ENCODE measurements at regions not wholly inside any gene's neighbourhood (a gene's known extent, or its start where the extent isn't known, plus 50 kb on each side); places are given as distances from the start of the nearest gene placed in this dataset.

GRCh38 chr1:228848406-228848805 lies 113.1 kb downstream of the RHOU start:
- no peak for DNase-seq (ENCODE audit: low read depth)

- no peak for DNase-seq (ENCODE audit: low read depth)
Observed at GRCh38 chr1:228849011-228849541, 113.8 kb downstream of the RHOU start.

GRCh38 chr1:228850141-228851100 lies 115.1 kb downstream of the RHOU start:
- DNase-seq (ENCODE audit: low read depth) = no peak

GRCh38 chr1:228851193-228851592 lies 115.9 kb downstream of the RHOU start:
- DNase-seq (ENCODE audit: low read depth) = no peak

- DNase-seq (ENCODE audit: low read depth) = no peak
Observed at GRCh38 chr1:228851618-228852017, 116.3 kb downstream of the RHOU start.

GRCh38 chr1:228852024-228852423 lies 116.7 kb downstream of the RHOU start:
- DNase-seq (ENCODE audit: low read depth) = no peak

- no peak for DNase-seq (ENCODE audit: low read depth)
Observed at GRCh38 chr1:228852511-228853088, 117.3 kb downstream of the RHOU start.

GRCh38 chr1:228853191-228853590 lies 117.9 kb downstream of the RHOU start:
- no peak for DNase-seq (ENCODE audit: low read depth)

GRCh38 chr1:228853637-228854036 lies 118.4 kb downstream of the RHOU start:
- DNase-seq (ENCODE audit: low read depth) = no peak

- DNase-seq (ENCODE audit: low read depth) = no peak
Observed at GRCh38 chr1:228854907-228855306, 119.6 kb downstream of the RHOU start.

- DNase-seq (ENCODE audit: low read depth) = no peak
Observed at GRCh38 chr1:228857611-228858010, 122.3 kb downstream of the RHOU start.

- peak; percentile 96 for DNase-seq (ENCODE audit: low read depth)
Observed at GRCh38 chr1:228860911-228861831, 125.9 kb downstream of the RHOU start.

GRCh38 chr1:228861832-228862180 lies 126.5 kb downstream of the RHOU start:
- no peak for DNase-seq (ENCODE audit: low read depth)

- DNase-seq (ENCODE audit: low read depth) = no peak
Observed at GRCh38 chr1:228862542-228863505, 127.5 kb downstream of the RHOU start.

GRCh38 chr1:228863776-228864175 lies 128.5 kb downstream of the RHOU start:
- no peak for DNase-seq (ENCODE audit: low read depth)

- DNase-seq (ENCODE audit: low read depth) = no peak
Observed at GRCh38 chr1:228865627-228866330, 130.5 kb downstream of the RHOU start.

GRCh38 chr1:228866468-228866867 lies 131.2 kb downstream of the RHOU start:
- DNase-seq (ENCODE audit: low read depth) = no peak

- DNase-seq (ENCODE audit: low read depth) = no peak
Observed at GRCh38 chr1:228867108-228867950, 132.1 kb downstream of the RHOU start.
